ENCODE measurements at regions not wholly inside any gene's neighbourhood (a gene's known extent, or its start where the extent isn't known, plus 50 kb on each side); places are given as distances from the start of the nearest gene placed in this dataset.

DNA sequence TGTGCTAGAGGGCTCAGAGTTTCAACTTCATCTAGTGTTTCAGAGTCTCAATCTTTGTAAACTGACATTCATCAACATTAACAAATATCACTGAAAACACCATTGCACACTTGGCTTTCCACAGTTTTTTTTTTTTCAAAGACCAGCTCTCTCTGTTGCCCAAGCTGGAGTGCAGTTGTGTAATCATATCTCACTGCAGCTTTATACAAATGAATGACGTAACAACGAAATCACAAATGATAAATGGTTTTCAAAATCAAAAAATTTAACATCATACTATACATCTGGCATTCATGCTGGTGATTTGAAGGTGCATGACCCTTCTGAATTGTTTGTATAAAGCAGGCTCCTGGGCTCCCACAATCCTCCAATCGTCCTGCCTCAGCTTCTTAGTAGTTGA, 248.0 kb upstream of the TMTC4 start:
- Histone ChIP-seq H3K27ac (no peak overlapping the region), H3K36me3 (no peaks in the 10 kb centered on the region), H3K4me3 (no peak overlapping the region), H3K27me3 (no peaks in the 10 kb centered on the region), H3K9me3 (no peaks in the 10 kb centered on the region), H3K4me1 (no peaks in the 10 kb centered on the region)
- TF ChIP-seq POLR2A (IDR thresholded peaks at IDR 0.05) = no peak
- TF ChIP-seq, protein P1, sequence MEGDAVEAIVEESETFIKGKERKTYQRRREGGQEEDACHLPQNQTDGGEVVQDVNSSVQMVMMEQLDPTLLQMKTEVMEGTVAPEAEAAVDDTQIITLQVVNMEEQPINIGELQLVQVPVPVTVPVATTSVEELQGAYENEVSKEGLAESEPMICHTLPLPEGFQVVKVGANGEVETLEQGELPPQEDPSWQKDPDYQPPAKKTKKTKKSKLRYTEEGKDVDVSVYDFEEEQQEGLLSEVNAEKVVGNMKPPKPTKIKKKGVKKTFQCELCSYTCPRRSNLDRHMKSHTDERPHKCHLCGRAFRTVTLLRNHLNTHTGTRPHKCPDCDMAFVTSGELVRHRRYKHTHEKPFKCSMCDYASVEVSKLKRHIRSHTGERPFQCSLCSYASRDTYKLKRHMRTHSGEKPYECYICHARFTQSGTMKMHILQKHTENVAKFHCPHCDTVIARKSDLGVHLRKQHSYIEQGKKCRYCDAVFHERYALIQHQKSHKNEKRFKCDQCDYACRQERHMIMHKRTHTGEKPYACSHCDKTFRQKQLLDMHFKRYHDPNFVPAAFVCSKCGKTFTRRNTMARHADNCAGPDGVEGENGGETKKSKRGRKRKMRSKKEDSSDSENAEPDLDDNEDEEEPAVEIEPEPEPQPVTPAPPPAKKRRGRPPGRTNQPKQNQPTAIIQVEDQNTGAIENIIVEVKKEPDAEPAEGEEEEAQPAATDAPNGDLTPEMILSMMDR (IDR thresholded peaks at IDR 0.05) = no peak
- no peak for ATAC-seq
- DNase-seq = no peak
- intact Hi-C loops (cut with DNase I) = no loop called here
- 41% methylated on average over 3 of the region's 3 CpGs for WGBS (ENCODE audit: insufficient coverage, low coverage, low lambda C conversion rate, missing lambda C conversion rate)

DNA sequence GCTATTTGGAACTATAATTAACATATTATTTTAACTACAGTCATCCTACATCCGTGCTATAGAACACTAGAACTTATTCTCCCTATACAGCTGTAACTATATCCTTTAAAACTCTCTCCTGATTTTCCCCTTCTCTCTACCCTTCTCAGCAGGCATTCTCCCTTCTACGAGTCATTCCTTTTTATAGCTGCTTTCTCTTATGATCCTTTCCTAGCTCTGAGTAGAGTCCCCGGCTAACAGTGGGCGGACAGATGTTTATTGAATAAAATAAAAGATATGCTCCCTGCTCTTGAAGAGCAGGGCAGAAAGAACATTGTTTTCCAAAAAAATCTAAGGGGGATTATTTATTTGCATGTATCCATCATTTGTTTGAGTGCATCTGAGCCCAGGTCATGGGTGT, 246.5 kb upstream of the TMTC4 start:
- Histone ChIP-seq H3K36me3 (no peaks in the 10 kb centered on the region), H3K27ac (no peak overlapping the region), H3K4me3 (no peak overlapping the region), H3K27me3 (no peaks in the 10 kb centered on the region), H3K4me1 (no peaks in the 10 kb centered on the region), H3K9me3 (no peaks in the 10 kb centered on the region)
- 52% methylated on average over 4 of the region's 4 CpGs for WGBS (ENCODE audit: insufficient coverage, low coverage, low lambda C conversion rate, missing lambda C conversion rate)
- no peak for TF ChIP-seq POLR2A (IDR thresholded peaks at IDR 0.05)
- TF ChIP-seq, protein P1 (IDR thresholded peaks at IDR 0.05) = no peak
- intact Hi-C loops (cut with DNase I) = no loop called here
- no peak for DNase-seq
- ATAC-seq = no peak

DNA sequence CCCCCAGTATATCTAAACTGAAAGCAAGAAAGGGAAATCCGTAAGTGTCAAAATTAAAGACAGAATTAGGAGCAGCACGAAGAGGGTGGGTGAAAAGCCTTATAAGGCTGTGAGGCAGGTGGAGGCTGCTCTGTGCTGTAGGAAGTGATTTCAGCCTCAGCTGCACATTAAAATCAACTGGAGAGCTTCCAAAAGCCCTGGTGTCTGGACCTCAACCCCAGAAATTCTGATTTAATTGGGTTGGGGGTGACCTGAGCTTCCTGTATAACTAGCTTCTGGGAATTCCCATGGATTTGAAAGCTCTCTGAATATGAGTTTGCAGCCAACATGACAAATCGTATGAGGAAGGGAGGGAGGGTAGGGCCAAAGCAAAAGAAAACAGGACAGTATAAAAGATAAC, 242.4 kb upstream of the TMTC4 start:
- H3K27me3 ChIP-seq = no peaks in the 10 kb centered on the region
- no peak overlapping the region for H3K27ac ChIP-seq
- 47% methylated on average over 3 of the region's 3 CpGs for WGBS (ENCODE audit: insufficient coverage, low coverage, low lambda C conversion rate, missing lambda C conversion rate)
- no peaks in the 10 kb centered on the region for H3K9me3 ChIP-seq
- H3K4me1 ChIP-seq = no peaks in the 10 kb centered on the region
- no peaks in the 10 kb centered on the region for H3K36me3 ChIP-seq
- no peak overlapping the region for H3K4me3 ChIP-seq
- intact Hi-C loops (cut with DNase I) = no loop called here
- no peak for DNase-seq
- TF ChIP-seq, protein P1 (IDR thresholded peaks at IDR 0.05) = no peak
- TF ChIP-seq POLR2A (IDR thresholded peaks at IDR 0.05) = no peak
- ATAC-seq = peak in 1 of 4 donors; percentile 65

DNA sequence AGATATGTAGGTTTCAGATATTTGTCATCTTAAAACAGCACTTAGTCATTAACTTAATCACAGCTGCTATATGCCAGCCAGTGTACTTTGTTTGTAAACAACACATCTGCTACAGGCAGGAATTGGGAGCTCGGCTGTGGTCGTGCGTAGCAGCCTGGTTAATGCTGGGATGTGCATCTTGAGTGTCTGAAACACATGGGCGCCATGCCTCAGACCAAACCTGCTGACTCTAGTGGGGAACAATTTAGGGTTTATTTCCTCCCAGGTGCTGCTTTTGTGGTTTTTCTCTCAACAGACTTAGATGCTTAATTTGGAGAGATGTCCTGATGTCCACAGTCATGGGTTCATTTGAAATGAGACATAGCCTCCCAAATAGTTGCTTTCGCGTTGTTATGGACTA, 238.5 kb upstream of the TMTC4 start:
- Histone ChIP-seq H3K27ac (no peak overlapping the region), H3K36me3 (no peaks in the 10 kb centered on the region), H3K4me1 (no peaks in the 10 kb centered on the region), H3K27me3 (no peaks in the 10 kb centered on the region), H3K9me3 (no peaks in the 10 kb centered on the region), H3K4me3 (no peak overlapping the region)
- WGBS (ENCODE audit: insufficient coverage, low coverage, low lambda C conversion rate, missing lambda C conversion rate) = 52% methylated on average over 5 of the region's 6 CpGs
- no peak for TF ChIP-seq POLR2A (IDR thresholded peaks at IDR 0.05)
- TF ChIP-seq, protein P1 (IDR thresholded peaks at IDR 0.05) = no peak
- ATAC-seq (no peak), DNase-seq (no peak)
- intact Hi-C loops (cut with DNase I) = no loop called here
